H1 (cell line): ENCODE measurements at regions not wholly inside any gene's neighbourhood (a gene's known extent, or its start where the extent isn't known, plus 50 kb on each side); places are given as distances from the start of the nearest gene placed in this dataset.

Experiments
- CTCF ChIA-PET: fragments of 300-600 bp; sonication (Branson Sonifier 250); formaldehyde crosslinking; loops from one replicate; lab custom pipeline; 2021; ENCODE audit not compliant: partially characterized antibody; lab: Charles Lee
- POLR2A ChIA-PET: fragments of 300-600 bp; sonication (Branson Sonifier 250); formaldehyde crosslinking; loops from one replicate; lab custom pipeline; 2021; ENCODE audit warnings: inconsistent platforms; ENCODE audit not compliant: partially characterized antibody; lab: Charles Lee
- DNase-seq, 2 experiments: peaks; one replicate each; pipeline versions ENCODE4 v3.0.0 to v3.0.0-alpha.2; 2010 to 2022; ENCODE audit warnings: low spot score in 2 of 2, low read depth in 1 of 2, mixed read lengths in 1 of 2
- FAIRE-seq: peaks from 2 replicates; lab custom pipeline; 2011; peaks lifted over from hg19 to GRCh38; lab: Jason Lieb, UNC
- H2AFZ ChIP-seq: 2 replicates; pipeline ENCODE4 v1.8.1; 2012; ENCODE audit warnings: low read length, inconsistent platforms
- H2AK5ac ChIP-seq: 2 replicates; pipeline ENCODE4 v1.6.1; 2013; ENCODE audit warnings: low read depth, low read length
- H2BK120ac ChIP-seq: replicated peaks from 2 replicates; pipeline ENCODE3; 2013; ENCODE audit warnings: low read depth, low read length, inconsistent platforms
- H2BK12ac ChIP-seq: 2 replicates; pipeline ENCODE4 v1.6.1; 2013; ENCODE audit warnings: low read depth, low read length
- H2BK15ac ChIP-seq: 2 replicates; pipeline ENCODE4 v1.6.1; 2013; ENCODE audit warnings: low read length
- H2BK20ac ChIP-seq: 2 replicates; pipeline ENCODE4 v1.6.1; 2013; ENCODE audit warnings: low read length
- H2BK5ac ChIP-seq: 2 replicates; pipeline ENCODE4 v1.6.1; 2013; ENCODE audit warnings: low read depth, low read length
- H3K14ac ChIP-seq: 2 replicates; pipeline ENCODE4 v1.6.1; 2013; ENCODE audit warnings: inconsistent platforms; ENCODE audit not compliant: insufficient read length
- H3K18ac ChIP-seq: 2 replicates; pipeline ENCODE4 v1.6.1; 2013; ENCODE audit warnings: low read length; ENCODE audit errors: extremely low read depth
- H3K23ac ChIP-seq: 2 replicates; pipeline ENCODE4 v1.6.1; 2013; ENCODE audit warnings: inconsistent platforms; ENCODE audit not compliant: insufficient read length
- H3K23me2 ChIP-seq: 2 replicates; pipeline ENCODE4 v1.6.1; 2013; ENCODE audit warnings: low read depth, low read length
- H3K27ac ChIP-seq: 2 replicates; pipeline ENCODE4 v1.6.1; 2011; ENCODE audit warnings: low read depth, low read length, inconsistent platforms
- H3K27me3 ChIP-seq, 4 experiments: replicated peaks in 1 of 4; 1 replicate in 1 of 4; 2 replicates in 3 of 4; pipeline versions ENCODE4 v1.6.1 to v1.8.1; 2011 to 2013; ENCODE audit warnings: low read length in 3 of 4, mild to moderate bottlenecking in 3 of 4, inconsistent platforms in 2 of 4, mixed read lengths in 2 of 4, moderate library complexity in 1 of 4; ENCODE audit not compliant: control insufficient read depth in 3 of 4, insufficient read depth in 3 of 4; ENCODE audit errors: extremely low read depth in 1 of 4
- H3K36me3 ChIP-seq, 4 experiments: 2 replicates each; pipeline versions ENCODE4 v1.6.1 to v1.8.1; 2011 to 2013; ENCODE audit warnings: mild to moderate bottlenecking in 4 of 4, low read length in 3 of 4, moderate library complexity in 2 of 4, control low read depth in 1 of 4, inconsistent platforms in 1 of 4; ENCODE audit not compliant: insufficient read depth in 4 of 4, control insufficient read depth in 2 of 4
- H3K4ac ChIP-seq: replicated peaks from 2 replicates; pipeline ENCODE3; 2013; ENCODE audit warnings: low read length, low read depth, mixed read lengths, inconsistent platforms; ENCODE audit not compliant: insufficient read length
- H3K4me1 ChIP-seq, 4 experiments: replicated peaks in 1 of 4; 1 replicate in 1 of 4; 2 replicates in 3 of 4; pipeline versions ENCODE4 v1.6.1 to v1.8.1; 2011 to 2013; ENCODE audit warnings: low read length in 3 of 4, inconsistent platforms in 2 of 4, mixed read lengths in 1 of 4; ENCODE audit not compliant: insufficient read depth in 4 of 4, control insufficient read depth in 3 of 4
- H3K4me2 ChIP-seq, 2 experiments: 2 replicates each; pipeline versions ENCODE4 v1.6.1 to v1.8.1; 2011 to 2013; ENCODE audit warnings: low read depth in 2 of 2, low read length in 2 of 2, control low read depth in 1 of 2, inconsistent platforms in 1 of 2, mild to moderate bottlenecking in 1 of 2; ENCODE audit not compliant: insufficient read depth in 1 of 2
- H3K4me3 ChIP-seq, 4 experiments: fragments of 200-600, 300-600 bp in 1 of 4; sonication (generic), shearing (Covaris generic), sonication (Bioruptor Twin) in 1 of 4; 2 replicates each; pipeline versions ENCODE4 v1.5.1 to v1.8.1; 2011 to 2016; ENCODE audit warnings: low read length in 4 of 4, low read depth in 3 of 4, control low read depth in 2 of 4, inconsistent platforms in 2 of 4, mild to moderate bottlenecking in 2 of 4, mixed read lengths in 1 of 4, moderate library complexity in 1 of 4; ENCODE audit not compliant: insufficient read depth in 2 of 4; ENCODE audit errors: extremely low read depth in 1 of 4
- H3K56ac ChIP-seq: replicated peaks from 2 replicates; pipeline ENCODE3; 2013; ENCODE audit warnings: low read depth, mild to moderate bottlenecking, mixed read lengths, low read length, inconsistent platforms; ENCODE audit not compliant: insufficient read length
- H3K79me1 ChIP-seq: 2 replicates; pipeline ENCODE4 v1.6.1; 2013; ENCODE audit warnings: low read depth, low read length, control low read depth
- H3K79me2 ChIP-seq, 2 experiments: 2 replicates each; pipeline versions ENCODE4 v1.6.1 to v1.8.1; 2012 to 2013; ENCODE audit warnings: low read length in 2 of 2, mild to moderate bottlenecking in 2 of 2, inconsistent platforms in 1 of 2; ENCODE audit not compliant: insufficient read depth in 2 of 2, control insufficient read depth in 1 of 2
- H3K9ac ChIP-seq, 4 experiments: replicated peaks in 1 of 4; 1 replicate in 1 of 4; 2 replicates in 3 of 4; pipeline versions ENCODE4 v1.6.1 to v1.8.1; 2011 to 2013; ENCODE audit warnings: low read depth in 3 of 4, low read length in 3 of 4, control low read depth in 2 of 4, mild to moderate bottlenecking in 2 of 4, moderate library complexity in 2 of 4, inconsistent platforms in 1 of 4; ENCODE audit errors: extremely low read depth in 1 of 4
- H3K9me3 ChIP-seq, 2 experiments: 2 replicates each; pipeline versions ENCODE4 v1.6.1 to v1.8.1; 2012 to 2013; ENCODE audit warnings: mild to moderate bottlenecking in 2 of 2, moderate library complexity in 2 of 2, control low read depth in 1 of 2, inconsistent platforms in 1 of 2, low read depth in 1 of 2, low read length in 1 of 2, mixed read lengths in 1 of 2; ENCODE audit not compliant: insufficient read depth in 2 of 2
- H4K20me1 ChIP-seq, 2 experiments: replicated peaks in 1 of 2; 2 replicates each; pipeline versions ENCODE3 to v1.8.1; 2011 to 2013; ENCODE audit warnings: inconsistent platforms in 2 of 2, low read length in 2 of 2, mild to moderate bottlenecking in 1 of 2; ENCODE audit not compliant: insufficient read depth in 2 of 2, control insufficient read depth in 1 of 2
- H4K5ac ChIP-seq: 2 replicates; pipeline ENCODE4 v1.6.1; 2013; ENCODE audit warnings: low read length, low read depth, mixed read lengths, inconsistent platforms; ENCODE audit not compliant: insufficient read length
- H4K8ac ChIP-seq: 2 replicates; pipeline ENCODE4 v1.8.0; 2013; ENCODE audit warnings: mild to moderate bottlenecking, moderate library complexity, low read length, inconsistent platforms; ENCODE audit not compliant: insufficient read depth; ENCODE audit errors: extremely low read depth
- H4K91ac ChIP-seq: replicated peaks from 2 replicates; pipeline ENCODE3; 2013; ENCODE audit warnings: low read length, mixed read lengths, inconsistent platforms; ENCODE audit not compliant: insufficient read length
- BCL11A ChIP-seq, 2 experiments: IDR thresholded peaks; one replicate each; pipeline ENCODE4 v1.6.1; 2011; ENCODE audit warnings: low read depth in 2 of 2, low read length in 2 of 2, mild to moderate bottlenecking in 2 of 2
- FOSL1 ChIP-seq: IDR thresholded peaks from 2 replicates; pipeline ENCODE4 v1.6.1; 2011; ENCODE audit warnings: mild to moderate bottlenecking, low read depth, low read length, moderate library complexity; ENCODE audit not compliant: insufficient read depth
- TEAD4 ChIP-seq: IDR thresholded peaks from 2 replicates; pipeline ENCODE4 v1.6.1; 2012; ENCODE audit warnings: low read depth, low read length, inconsistent platforms, mixed read lengths
- WGBS, 2 experiments: shearing (Covaris generic) in 1 of 2; methylation state at CpG; one replicate each; pipeline versions ENCODE4 v1.1.6 to v1.1.7; 2013 to 2015; ENCODE audit warnings: low lambda C conversion rate in 2 of 2, mixed read lengths in 2 of 2, inconsistent platforms in 1 of 2, low coverage in 1 of 2, missing lambda C conversion rate in 1 of 2; ENCODE audit not compliant: insufficient replicate concordance in 2 of 2, insufficient coverage in 1 of 2, insufficient read length in 1 of 2; ENCODE audit errors: extremely low coverage in 1 of 2, missing lambda C conversion rate in 1 of 2; 5-methylcytosine and 5-hydroxymethylcytosine counted together

- H3K79me2 ChIP-seq: no peaks in the 10 kb centered on the region
- H3K18ac ChIP-seq: no peak overlapping the region
- no peak overlapping the region for H2BK15ac ChIP-seq
- H3K4me3 ChIP-seq: no peak overlapping the region
- WGBS, 2 experiments: 88% methylated on average over 2 of the region's 2 CpGs; no CpG with 5 or more reads in 1 of the 2 experiments
- no peak overlapping the region for H2BK5ac ChIP-seq
- H2AK5ac ChIP-seq: no peak overlapping the region
- CTCF ChIA-PET: interaction anchor here (0.7 to 6.7 kb wide), 36 partner anchors 9 to 642 kb away, joined by 3 to 43 read pairs (median 9); partner anchors contain the start of gene APOB
- no peak overlapping the region for H3K23ac ChIP-seq
- H3K27me3 ChIP-seq: no peaks in the 10 kb centered on the region
- no peaks in the 10 kb centered on the region for H3K79me1 ChIP-seq
- H2BK20ac ChIP-seq: no peak overlapping the region
- H4K20me1 ChIP-seq: no peaks in the 10 kb centered on the region
- no peak overlapping the region for H3K56ac ChIP-seq
- no peak overlapping the region for H3K9ac ChIP-seq
- no peak overlapping the region for H4K5ac ChIP-seq
- no peak overlapping the region for H4K8ac ChIP-seq
- no peak overlapping the region for H2BK12ac ChIP-seq
- H3K27ac ChIP-seq: no peak overlapping the region
- H3K23me2 ChIP-seq: no peaks in the 10 kb centered on the region
- H2AFZ ChIP-seq: no peak overlapping the region
- POLR2A ChIA-PET: no interaction called here
- no peaks in the 10 kb centered on the region for H3K9me3 ChIP-seq
- no peak overlapping the region for H3K4me2 ChIP-seq
- no peak overlapping the region for H2BK120ac ChIP-seq
- TF ChIP-seq BCL11A (IDR thresholded peaks at IDR 0.05; ENCODE audit: low read depth in 2 of 2, low read length in 2 of 2) (no peak), FOSL1 (no peak), TEAD4 (no peak)
- TF ChIP-seq, all 59 proteins: peak for 0
- H3K4me1 ChIP-seq: no peaks in the 10 kb centered on the region
- H3K4ac ChIP-seq: no peak overlapping the region
- H4K91ac ChIP-seq: no peak overlapping the region
- H3K14ac ChIP-seq: no peak overlapping the region
- FAIRE-seq (no peak), DNase-seq (no peak)
- no peaks in the 10 kb centered on the region for H3K36me3 ChIP-seq
Measured at GRCh38 chr2:21318263-21318662, 194.5 kb downstream of the TDRD15 start.
